NCI-H2029 (cell line): ENCODE measurements at regions not wholly inside any gene's neighbourhood (a gene's known extent, or its start where the extent isn't known, plus 50 kb on each side); places are given as distances from the start of the nearest gene placed in this dataset.
A peak's percentile ranks its signal among the peaks of the same experiment; 100 is the strongest.

Experiments used
- DNase-seq: peaks from one replicate; lab custom pipeline; 2025; lab: John Stamatoyannopoulos, UW

- no peak for DNase-seq
Measured at GRCh38 chr10:111348076-111348475, 271.2 kb downstream of the ADRA2A start.

DNA sequence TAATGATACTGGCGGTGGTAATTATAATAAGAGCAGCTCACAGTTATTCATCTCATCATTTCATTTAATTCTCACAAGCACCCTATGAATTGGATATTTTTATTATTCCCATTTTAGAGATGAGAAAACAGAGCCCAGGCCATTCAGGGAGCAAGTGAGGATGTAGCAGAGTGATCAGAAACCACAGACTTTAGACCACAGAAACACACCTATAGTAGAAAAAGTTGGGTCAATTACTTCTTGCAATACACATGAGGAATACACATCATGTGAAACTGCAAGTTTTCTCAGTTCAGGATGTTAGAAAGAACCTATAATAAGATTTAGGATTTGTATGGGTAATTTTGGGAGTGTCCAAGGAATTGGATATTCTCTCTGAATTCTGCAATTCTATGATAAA, 278.0 kb downstream of the ADRA2A start:
- no peak for DNase-seq

GRCh38 chr10:111356571-111356970, 279.7 kb downstream of the ADRA2A start:
- DNase-seq, result no peak

DNA sequence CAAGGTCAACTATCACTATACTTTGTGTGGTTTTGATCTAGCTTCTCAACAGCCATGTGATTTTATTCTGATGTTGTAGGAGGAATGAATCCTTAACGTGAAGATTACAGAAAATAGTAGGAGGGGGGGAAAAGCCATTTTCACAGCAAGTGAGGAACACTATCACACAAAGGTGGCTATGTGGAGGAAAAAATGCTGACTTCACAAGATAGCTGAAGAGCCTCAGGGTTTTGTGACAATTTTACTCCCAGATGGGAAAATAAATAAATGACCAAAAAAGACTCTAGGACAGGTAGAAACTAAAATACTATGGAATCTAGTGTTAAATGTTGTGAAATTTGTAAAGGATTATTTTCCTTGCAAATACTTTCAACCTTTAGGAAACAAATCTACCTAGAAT, 281.0 kb downstream of the ADRA2A start:
- no peak for DNase-seq

DNA sequence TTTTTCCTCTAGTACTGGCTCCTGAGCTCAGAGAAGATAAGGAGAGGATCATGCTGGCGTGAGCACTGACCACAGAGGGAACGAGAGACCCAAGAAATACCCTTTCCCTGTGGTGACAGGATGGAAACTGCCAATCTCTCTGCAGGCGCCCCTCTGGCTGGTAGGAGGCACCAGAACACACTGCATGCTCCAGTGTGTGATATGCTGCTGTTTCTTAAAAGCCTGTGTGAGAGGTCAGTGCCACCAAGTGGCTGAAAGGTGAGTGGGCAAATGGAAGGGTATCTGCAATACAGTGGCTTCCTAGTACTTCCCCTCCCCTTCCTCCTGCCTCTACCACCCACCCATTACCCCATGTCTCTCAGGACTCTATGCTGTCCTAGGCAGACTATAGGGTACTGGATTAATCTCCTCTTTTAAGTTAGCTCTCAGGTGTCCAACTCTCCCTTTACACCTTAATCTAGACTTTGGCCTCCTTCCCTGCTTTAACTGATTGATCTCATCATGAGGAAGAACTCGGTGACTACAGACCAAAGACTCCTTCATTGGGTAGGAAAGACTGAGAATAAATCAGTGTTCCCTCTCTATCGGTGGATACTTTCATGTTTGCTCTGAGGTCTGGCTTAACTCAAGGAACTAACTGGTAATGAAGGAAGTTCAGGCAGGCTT, 283.6 kb downstream of the ADRA2A start:
- peak; percentile 23 for DNase-seq

DNA sequence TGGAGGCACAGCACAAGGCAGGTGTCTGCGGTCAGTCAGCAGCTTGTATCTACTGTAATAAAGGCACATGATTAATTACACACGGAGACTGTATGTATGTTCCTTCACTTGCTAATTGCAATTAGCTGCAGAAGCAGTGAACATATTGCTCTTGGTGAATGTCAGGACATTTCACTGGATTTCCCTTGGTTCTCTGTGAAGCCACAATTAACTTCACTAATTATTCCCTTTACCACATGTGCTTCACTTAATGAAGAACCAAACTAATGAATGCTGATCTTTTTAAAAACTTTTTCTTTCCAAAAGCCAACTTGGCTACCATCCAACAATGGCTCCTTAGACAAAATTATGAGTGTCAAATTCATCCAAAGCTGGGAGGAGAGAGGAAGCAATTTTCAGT, 290.7 kb downstream of the ADRA2A start:
- no peak for DNase-seq

- DNase-seq, result no peak
Measured at GRCh38 chr10:111370101-111370500, 293.3 kb downstream of the ADRA2A start.

DNA sequence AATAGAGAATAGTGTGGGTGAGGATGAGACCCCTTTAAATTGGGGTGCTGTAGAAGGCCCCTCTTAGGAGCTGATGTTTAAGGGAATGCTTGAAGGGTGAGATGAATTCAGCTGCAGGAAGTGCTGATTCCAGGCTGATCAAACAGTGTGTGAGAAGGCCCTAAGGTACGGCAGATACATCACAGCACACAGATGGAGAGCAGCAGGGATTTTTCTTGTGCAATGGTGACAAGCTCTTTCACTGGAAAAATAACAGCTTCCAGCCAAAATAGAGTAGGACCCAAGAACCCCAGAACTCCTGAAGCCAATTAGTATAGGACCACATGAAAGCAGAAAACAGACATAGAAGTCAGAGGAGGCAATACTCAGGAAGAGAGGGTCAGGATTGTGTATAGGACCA, 296.9 kb downstream of the ADRA2A start:
- no peak for DNase-seq

DNA sequence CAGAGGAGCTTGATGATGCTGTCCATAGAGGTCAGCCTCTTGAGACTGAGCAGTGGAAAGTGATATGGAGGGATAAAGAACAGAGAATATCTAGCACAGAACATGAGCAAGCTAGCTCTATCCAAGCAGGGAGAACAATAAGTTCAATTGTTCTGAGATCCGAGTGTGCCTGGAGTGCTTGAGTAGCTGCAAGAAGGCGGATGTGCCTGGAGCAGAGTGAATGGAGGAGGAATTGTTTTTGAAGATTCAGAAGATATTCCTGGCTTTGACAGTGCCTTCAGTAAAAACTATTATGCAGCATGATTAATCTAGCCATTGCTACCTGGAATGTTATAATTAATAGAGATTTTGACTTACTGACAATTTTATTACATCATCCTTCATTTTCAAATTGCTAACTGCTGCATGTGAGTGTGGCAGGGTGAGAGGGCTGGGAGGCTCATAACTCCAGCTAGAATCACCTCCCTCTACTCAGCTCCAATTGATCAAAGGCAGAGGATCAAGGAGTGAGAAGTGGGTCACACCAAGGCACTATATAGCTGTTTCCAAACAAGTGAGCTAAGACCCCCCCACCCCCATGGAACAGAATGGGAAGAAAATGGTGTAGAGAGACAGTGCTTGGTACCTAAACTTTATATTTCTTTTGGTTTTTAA, 302.8 kb downstream of the ADRA2A start:
- no peak for DNase-seq

- no peak for DNase-seq
Measured at GRCh38 chr10:111384556-111384955, 307.7 kb downstream of the ADRA2A start.

- DNase-seq, result no peak
Measured at GRCh38 chr10:111390813-111391563, 314.2 kb downstream of the ADRA2A start.

DNA sequence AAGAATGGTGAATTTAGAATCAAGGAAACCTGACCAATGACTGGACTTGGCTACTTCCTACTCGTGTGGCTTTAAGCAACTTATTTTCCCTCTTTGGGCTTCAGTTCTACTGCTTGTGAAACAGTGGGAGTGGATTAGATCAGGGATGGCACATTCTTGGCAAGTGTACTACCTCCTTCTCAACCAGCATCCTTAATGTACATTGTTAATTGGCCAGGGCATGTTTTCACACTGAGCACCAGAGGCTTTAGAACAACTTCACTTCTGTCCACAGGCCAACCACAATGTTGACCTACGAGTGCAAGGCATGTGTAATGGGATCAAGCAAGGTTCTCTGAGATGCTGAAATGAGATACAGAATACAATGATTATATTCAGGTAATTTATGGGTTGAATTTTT, 315.3 kb downstream of the ADRA2A start:
- no peak for DNase-seq

GRCh38 chr10:111392910-111393309, 316.1 kb downstream of the ADRA2A start:
- DNase-seq, result no peak

GRCh38 chr10:111410740-111411139, 333.9 kb downstream of the ADRA2A start:
- DNase-seq, result no peak

DNA sequence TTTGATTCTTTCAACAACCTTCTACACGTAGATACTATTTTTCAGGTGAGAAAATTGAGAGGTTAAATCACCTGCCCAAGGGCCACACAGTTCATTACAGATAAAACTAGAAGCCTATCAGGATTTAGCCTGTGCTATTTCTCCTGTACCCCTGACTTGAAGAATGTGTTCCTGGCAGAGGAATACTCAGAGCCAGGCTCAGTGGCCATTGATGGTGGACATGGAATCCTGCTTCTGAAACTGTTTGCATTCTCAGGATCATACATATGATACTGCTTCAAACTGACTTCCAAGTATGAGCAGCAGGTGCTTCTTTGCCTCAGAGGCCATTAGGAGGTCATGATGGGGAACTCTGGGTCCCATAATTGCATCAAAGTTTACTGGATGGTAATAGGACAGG, 348.6 kb downstream of the ADRA2A start:
- no peak for DNase-seq

DNA sequence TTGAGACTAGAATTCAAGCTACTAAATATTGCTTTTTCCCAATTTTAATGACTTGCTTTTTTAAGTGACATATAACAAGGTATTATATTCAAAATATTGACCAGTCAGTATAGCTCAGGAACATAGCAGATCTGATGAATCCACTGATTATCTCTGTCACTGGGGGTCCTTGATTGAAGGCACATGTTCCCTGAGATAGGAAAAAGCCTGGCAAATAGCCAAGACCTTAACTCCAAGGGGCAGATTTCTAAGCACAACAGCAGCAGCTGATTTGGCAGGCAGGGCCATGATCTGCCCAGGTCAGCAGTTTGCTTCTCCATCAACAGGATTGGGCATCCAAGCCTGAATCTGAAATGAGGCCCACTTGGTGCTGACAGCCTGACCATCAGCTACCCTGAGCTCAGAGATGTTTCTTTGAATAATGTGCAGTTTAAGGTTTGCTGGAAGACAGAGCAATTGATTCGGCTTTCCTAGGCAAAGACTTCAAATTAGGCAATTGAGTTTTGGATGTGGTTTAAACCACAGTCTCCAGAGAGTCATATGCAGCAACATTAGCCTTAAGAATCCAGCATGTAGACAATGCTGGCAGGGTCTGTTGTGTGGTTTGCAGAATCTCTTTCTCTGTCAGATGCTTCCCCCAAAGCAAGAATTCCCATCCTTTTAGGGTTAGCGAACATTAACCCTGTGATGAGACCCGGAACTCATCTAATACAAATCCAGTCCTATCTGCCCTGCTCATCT, 352.6 kb downstream of the ADRA2A start:
- no peak for DNase-seq

DNA sequence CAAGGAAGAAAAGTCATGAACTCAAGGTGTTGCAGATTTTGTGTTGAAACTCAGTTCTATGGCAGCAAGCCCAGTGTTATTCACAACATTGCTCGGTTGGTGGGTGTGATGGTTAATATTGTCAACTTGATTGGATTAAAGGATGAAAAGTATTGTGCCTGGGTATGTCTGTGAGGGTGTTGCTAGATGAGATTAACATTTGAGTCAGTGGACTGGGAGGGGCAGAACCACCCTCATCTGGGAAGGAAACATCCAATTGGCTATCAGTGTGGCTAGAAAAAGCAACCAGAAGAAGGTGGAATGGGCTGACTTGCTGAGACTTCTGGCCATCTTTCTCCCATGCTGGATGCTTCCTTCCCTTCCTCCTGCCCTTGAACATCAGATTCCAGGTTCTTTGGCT, 353.2 kb downstream of the ADRA2A start:
- DNase-seq, result no peak

DNA sequence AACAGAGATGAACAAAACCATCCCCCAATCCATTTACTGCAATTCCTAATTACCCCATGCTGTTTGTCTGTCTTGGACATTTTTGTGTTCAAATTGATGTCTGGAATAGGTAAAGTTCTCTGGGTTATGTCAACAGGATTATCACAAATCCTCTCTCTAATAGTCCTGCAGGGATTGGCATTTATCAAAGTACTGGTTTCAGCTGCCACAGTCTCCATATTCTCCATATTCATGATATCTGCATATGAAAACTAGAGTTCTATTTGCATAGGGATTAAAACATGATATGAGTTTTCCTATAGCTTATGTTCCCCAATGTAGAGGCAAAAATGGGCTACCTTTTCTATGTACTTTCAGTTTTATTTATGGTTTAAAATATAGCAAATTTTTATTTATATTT, 355.8 kb downstream of the ADRA2A start:
- no peak for DNase-seq

DNA sequence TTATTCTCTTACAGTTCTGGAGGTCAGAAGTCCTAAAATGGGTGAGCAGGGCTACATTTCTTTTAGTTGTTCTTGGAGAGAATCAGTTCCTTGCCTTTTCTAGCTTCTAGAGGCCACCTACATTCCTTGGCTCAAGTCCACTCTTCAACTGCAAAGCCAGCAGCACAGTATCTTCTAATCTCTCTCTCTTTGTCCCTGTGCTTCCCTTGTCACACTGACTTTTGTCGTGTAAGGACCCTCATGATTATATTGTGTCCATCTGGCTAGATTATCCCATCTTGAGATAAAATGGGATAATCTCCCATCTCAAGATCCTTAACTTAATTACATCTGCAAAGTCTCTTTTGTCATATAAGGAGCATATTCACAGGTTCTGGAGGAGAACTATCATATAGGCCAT, 359.0 kb downstream of the ADRA2A start:
- no peak for DNase-seq

DNA sequence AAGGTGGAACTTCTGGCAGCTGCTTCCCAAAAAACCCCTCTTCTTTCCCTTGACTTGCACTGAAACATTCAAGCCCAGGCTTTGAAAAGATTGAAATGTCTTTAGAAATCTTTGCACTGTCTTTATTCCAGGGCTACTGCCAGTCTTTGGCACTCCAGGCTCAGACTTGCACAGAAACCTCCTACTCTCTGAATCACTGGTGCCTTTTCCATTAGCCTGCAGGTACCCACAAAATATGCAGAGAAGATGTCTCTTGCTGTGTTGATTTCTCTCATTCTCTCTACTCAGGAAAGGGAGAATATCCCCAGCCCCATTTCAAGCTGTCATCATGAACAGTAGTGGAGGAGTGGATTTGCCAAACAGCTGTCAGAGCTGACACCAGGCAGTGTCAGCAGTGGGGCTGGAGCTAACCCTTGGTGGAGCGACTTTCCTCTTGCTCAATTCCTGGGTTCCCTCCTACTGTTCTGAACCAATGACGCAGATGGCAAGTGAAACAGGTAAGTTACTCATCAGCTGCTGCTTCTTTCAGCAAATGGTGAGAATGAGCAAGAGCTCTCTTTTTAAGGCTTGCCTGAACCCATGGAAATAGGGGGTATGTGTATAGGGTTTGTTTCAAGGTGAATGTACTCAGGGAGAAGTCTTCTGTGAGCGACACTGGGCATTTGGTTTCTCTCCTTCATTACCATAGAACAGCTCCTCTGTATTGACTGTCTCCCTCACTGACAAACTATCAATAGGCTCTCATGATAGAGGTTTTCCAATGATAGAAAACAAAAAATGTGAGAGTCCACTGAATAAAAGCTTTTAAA, 362.4 kb downstream of the ADRA2A start:
- no peak for DNase-seq

GRCh38 chr10:111440501-111440900, 363.7 kb downstream of the ADRA2A start:
- no peak for DNase-seq

DNA sequence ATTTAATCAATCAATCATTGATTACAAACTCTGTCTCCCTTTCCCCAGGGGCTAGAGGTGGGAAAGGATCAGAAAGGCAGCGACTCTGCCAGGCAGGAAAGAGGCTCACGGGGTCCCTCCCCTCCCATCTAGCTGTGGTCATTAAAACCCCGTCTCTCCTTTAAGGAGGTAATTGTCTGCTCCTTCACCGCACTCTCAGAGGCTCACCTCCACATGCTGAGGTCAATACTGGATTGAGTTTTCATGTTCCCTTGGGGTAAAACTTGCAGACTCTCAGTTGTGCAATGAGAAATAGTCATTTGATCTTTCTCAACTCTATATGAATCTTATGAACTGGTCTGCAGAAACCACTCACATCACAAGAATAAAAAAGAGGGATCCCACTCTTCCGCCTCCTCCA, 368.8 kb downstream of the ADRA2A start:
- DNase-seq, result no peak
